NCI-H460 (cell line): ENCODE measurements at regions not wholly inside any gene's neighbourhood (a gene's known extent, or its start where the extent isn't known, plus 50 kb on each side); places are given as distances from the start of the nearest gene placed in this dataset.
"Not testable (repeated sequence)": the region's sequence is repeated elsewhere in the genome, so short reads cannot be mapped to it uniquely, and the experiment has no call there.

Experiments
- DNase-seq: peaks from one replicate; pipeline ENCODE4 v3.0.0-alpha.2; 2016; ENCODE audit warnings: low read depth; ENCODE audit errors: extremely low read depth

- DNase-seq = no peak
These were observed 97.6 kb upstream of the SCAF11 start for GRCh38 chr12:46087916-46088439.

GRCh38 chr12:46084666-46085631 lies 94.6 kb upstream of the SCAF11 start:
- DNase-seq = no peak

GRCh38 chr12:46082490-46083200 lies 92.3 kb upstream of the SCAF11 start:
- no peak for DNase-seq

- DNase-seq = no peak
These were observed 82.9 kb upstream of the SCAF11 start for GRCh38 chr12:46073321-46073720.

- DNase-seq = peak; percentile 76
These were observed 81.6 kb upstream of the SCAF11 start for GRCh38 chr12:46071769-46072624.

- DNase-seq = no peak
These were observed 81.0 kb upstream of the SCAF11 start for GRCh38 chr12:46071335-46071734.

- no peak for DNase-seq
These were observed 76.7 kb upstream of the SCAF11 start for GRCh38 chr12:46067094-46067493.

- no peak for DNase-seq
These were observed 75.2 kb upstream of the SCAF11 start for GRCh38 chr12:46065412-46066166.

- no peak for DNase-seq
These were observed 74.2 kb upstream of the SCAF11 start for GRCh38 chr12:46064548-46064947.

GRCh38 chr12:46058697-46059096 lies 68.3 kb upstream of the SCAF11 start:
- not testable (repeated sequence) for DNase-seq

GRCh38 chr12:46050805-46051204 lies 60.4 kb upstream of the SCAF11 start:
- no peak for DNase-seq

- no peak for DNase-seq
These were observed 59.3 kb upstream of the SCAF11 start for GRCh38 chr12:46049665-46050064.

- DNase-seq = no peak
These were observed 56.1 kb upstream of the SCAF11 start for GRCh38 chr12:46046436-46046835.

- no peak for DNase-seq
These were observed 53.7 kb upstream of the SCAF11 start for GRCh38 chr12:46043972-46044520.
